ENCODE measurements at regions not wholly inside any gene's neighbourhood (a gene's known extent, or its start where the extent isn't known, plus 50 kb on each side); places are given as distances from the start of the nearest gene placed in this dataset.
"Not testable (repeated sequence)": the region's sequence is repeated elsewhere in the genome, so short reads cannot be mapped to it uniquely, and the experiment has no call there.

- no peak for DNase-seq
Observed at GRCh38 chr3:88703501-88704059, 403.8 kb upstream of the EPHA3 start.

GRCh38 chr3:88704338-88704737, 403.1 kb upstream of the EPHA3 start:
- DNase-seq = no peak

- no peak for DNase-seq
Observed at GRCh38 chr3:88707837-88708236, 399.6 kb upstream of the EPHA3 start.

- no peak for DNase-seq
Observed at GRCh38 chr3:88712552-88712951, 394.9 kb upstream of the EPHA3 start.

- DNase-seq = no peak
Observed at GRCh38 chr3:88713233-88713691, 394.2 kb upstream of the EPHA3 start.

GRCh38 chr3:88725440-88726165, 381.8 kb upstream of the EPHA3 start:
- no peak for DNase-seq

- DNase-seq = no peak
Observed at GRCh38 chr3:88732186-88732585, 375.2 kb upstream of the EPHA3 start.

- no peak for DNase-seq
Observed at GRCh38 chr3:88742106-88742505, 365.3 kb upstream of the EPHA3 start.

- DNase-seq = no peak
Observed at GRCh38 chr3:88742674-88743507, 364.5 kb upstream of the EPHA3 start.

GRCh38 chr3:88744896-88745295, 362.5 kb upstream of the EPHA3 start:
- DNase-seq = no peak

- not testable (repeated sequence) for DNase-seq
Observed at GRCh38 chr3:88747145-88747544, 360.3 kb upstream of the EPHA3 start.

- no peak for DNase-seq
Observed at GRCh38 chr3:88758676-88759075, 348.7 kb upstream of the EPHA3 start.

- DNase-seq = no peak
Observed at GRCh38 chr3:88767746-88768145, 339.7 kb upstream of the EPHA3 start.

- DNase-seq = no peak
Observed at GRCh38 chr3:88773766-88774165, 333.7 kb upstream of the EPHA3 start.

GRCh38 chr3:88775026-88775690, 332.3 kb upstream of the EPHA3 start:
- no peak for DNase-seq

- DNase-seq = no peak
Observed at GRCh38 chr3:88779482-88779881, 327.9 kb upstream of the EPHA3 start.

- DNase-seq = no peak
Observed at GRCh38 chr3:88784925-88785324, 322.5 kb upstream of the EPHA3 start.

- no peak for DNase-seq
Observed at GRCh38 chr3:88785841-88786240, 321.6 kb upstream of the EPHA3 start.

GRCh38 chr3:88795503-88795902, 311.9 kb upstream of the EPHA3 start:
- DNase-seq = no peak

GRCh38 chr3:88807491-88808105, 299.8 kb upstream of the EPHA3 start:
- DNase-seq = no peak

GRCh38 chr3:88809993-88810392, 297.4 kb upstream of the EPHA3 start:
- DNase-seq = no peak

- DNase-seq = no peak
Observed at GRCh38 chr3:88810455-88810854, 297.0 kb upstream of the EPHA3 start.

- DNase-seq = no peak
Observed at GRCh38 chr3:88811096-88811495, 296.3 kb upstream of the EPHA3 start.
